ENCODE measurements at regions not wholly inside any gene's neighbourhood (a gene's known extent, or its start where the extent isn't known, plus 50 kb on each side); places are given as distances from the start of the nearest gene placed in this dataset.
"Not testable (repeated sequence)": the region's sequence is repeated elsewhere in the genome, so short reads cannot be mapped to it uniquely, and the experiment has no call there.

DNA sequence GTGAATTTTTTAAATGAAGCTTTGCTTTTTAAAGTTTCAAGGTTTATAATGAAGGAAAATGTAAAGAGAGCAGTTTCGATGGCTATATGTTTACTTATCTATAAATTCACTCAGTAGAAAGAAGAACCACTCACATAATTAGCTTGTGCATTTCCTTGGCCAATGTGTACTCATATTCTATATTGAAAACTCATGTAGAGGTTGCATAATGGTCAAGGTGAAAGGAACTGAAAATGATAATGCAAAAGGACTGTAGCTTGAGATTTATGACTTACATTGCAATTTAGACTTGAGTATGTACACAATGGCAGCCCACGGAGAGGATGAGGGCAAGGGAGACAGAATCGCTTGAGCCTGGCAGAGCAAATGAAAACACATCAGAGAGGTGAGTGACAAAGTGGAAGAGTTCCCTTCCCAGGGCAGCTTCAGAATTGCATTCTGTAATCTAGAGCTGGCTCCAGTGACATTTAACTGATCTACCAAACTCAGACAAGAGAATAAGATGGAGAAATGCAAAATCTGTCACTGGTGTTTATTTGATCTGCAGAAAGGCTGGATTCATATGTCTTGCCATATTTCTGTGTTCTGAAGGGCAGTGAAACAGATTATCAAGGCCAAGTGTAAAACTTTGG lies 191.8 kb downstream of the TMEM200A start:
- DNase-seq (ENCODE audit: low read depth in 2 of 2) = no peak

DNA sequence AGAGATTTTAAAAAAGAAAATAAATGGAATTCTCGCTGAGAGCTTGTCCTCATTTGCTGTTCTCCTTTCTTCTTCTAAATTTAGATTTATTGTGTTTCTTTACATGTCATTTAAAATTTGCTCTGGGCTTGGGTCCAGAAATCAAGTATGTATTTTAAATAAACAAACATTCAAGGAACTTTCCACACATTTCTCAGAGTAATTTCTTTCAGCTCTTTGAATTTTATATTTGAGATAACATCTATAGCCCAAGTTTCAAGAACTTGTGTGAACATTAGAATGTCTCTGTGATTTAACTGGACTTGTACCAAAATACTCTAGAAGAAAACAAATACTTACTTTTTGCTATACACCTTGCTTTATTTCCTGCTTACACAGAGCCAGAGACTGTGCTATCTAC lies 192.3 kb downstream of the TMEM200A start:
- no peak for DNase-seq (ENCODE audit: low read depth in 2 of 2)

DNA sequence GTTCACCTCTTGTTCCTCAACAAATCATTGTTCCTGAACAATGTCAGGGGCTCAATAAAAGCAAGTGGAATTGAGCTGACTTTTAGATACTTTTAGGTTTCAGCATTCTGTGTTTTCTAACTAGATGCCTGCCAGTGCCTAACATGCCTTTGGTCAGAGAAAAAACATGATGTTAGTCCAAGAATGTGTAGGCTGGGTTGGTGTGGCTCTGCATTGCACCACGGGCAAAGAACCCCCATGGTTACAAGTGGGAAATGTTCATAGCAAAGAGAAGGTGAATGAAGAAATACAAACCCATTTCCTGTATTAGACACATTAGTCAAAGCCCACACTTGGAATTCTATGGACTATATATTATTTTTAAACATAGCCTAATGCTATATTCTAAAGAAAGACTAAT lies 193.3 kb downstream of the TMEM200A start:
- no peak for DNase-seq (ENCODE audit: low read depth in 2 of 2)

GRCh38 chr6:130560231-130560630 lies 194.4 kb downstream of the TMEM200A start:
- no peak for DNase-seq (ENCODE audit: low read depth in 2 of 2)

- not testable (repeated sequence) for DNase-seq (ENCODE audit: low read depth in 2 of 2)
Measured at GRCh38 chr6:130561159-130561558, 195.3 kb downstream of the TMEM200A start.

DNA sequence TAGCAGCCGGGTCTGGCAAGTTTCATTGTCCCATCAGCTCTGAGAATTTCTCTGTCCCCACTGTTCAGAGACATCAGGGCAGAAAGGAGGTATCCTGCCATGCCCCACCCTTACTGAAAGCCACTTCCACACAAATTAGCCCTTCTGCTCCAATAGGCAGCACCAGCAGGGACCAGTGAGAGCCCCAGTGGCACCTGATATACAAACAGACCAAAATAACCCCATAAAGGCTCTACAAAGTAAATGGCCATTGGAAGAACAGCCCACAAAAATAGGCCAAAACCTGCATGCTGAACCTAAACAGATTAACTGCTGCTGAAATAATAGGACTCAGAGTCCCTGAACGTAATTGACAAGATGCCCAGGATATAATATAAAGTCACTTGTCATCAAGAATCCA lies 199.9 kb downstream of the TMEM200A start:
- no peak for DNase-seq (ENCODE audit: low read depth in 2 of 2)

DNA sequence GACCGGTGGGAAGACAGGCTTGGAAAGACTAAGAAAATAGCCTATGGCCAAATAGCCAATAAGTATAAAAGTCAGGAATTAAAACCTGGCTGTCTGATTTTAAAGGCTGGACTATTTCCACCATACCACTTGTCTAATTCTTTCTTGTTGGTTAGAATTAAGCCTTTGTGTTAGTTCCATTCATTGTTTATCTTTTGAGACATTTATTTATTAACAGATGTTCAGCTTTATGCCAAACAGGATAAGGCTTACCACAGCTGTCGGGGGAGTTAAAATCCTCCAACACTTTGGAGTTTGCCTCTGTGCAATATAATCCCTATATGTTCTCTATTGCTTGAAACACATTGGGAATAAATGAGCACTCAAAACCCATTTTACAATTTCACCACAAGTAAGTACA lies 208.3 kb downstream of the TMEM200A start:
- no peak for DNase-seq (ENCODE audit: low read depth in 2 of 2)

GRCh38 chr6:130575557-130575956 lies 209.7 kb downstream of the TMEM200A start:
- no peak for DNase-seq (ENCODE audit: low read depth in 2 of 2)

GRCh38 chr6:130575971-130576370 lies 210.2 kb downstream of the TMEM200A start:
- no peak for DNase-seq (ENCODE audit: low read depth in 2 of 2)

DNA sequence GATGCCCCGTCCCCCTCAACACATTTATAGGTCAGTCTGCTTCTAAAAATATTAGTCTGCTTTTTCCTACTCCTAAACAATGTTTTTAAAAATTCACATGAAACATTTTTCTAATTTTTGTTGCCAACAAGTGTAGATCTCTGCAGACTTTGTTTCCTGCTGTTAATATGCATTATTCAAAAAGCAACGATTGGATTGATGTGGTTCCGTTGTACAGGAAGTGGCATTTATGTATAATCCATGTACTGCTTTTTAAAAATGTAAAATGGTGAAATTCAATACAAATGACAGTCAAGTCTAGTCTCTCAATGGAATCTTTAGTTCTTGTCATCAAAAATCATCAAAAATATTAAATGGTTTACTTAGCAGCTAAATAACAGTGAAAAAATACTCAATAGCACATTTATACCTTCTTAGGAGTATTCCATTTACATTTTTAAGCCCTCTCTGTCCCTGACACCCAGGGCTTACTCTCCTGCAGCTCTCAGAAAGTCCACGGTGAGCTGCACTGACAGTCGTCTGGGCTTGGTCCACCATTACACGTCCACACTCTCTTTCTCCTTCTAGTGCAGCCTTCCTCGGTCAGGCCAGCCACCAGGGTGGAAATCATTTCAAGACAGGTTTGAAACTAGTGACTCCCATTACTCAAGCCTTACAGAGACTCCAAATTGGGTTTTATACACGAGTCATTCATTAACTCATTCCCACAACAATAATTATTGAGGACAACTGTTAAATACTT lies 211.5 kb downstream of the TMEM200A start:
- DNase-seq (ENCODE audit: low read depth in 2 of 2) = no peak

GRCh38 chr6:130578713-130579112 lies 212.9 kb downstream of the TMEM200A start:
- no peak for DNase-seq (ENCODE audit: low read depth in 2 of 2)

DNA sequence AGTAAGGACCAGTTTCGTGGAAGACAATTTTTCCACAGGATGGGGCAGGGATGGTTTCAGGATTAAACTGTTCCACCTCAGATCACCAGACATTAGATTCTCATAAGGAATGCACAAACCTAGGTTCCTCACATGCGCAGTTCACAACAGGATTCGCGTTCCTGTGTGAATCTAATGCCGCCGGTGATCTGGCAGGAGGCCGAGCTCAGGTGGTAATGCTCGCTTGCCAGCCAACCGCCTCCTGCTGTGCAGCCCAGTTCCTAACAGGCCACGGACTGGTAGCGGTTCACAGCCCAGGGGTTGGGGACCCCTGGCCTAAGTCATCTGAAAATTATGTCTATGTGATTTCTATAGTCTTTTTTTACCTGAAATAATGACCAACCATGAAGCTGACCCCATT lies 217.5 kb downstream of the TMEM200A start:
- no peak for DNase-seq (ENCODE audit: low read depth in 2 of 2)

DNA sequence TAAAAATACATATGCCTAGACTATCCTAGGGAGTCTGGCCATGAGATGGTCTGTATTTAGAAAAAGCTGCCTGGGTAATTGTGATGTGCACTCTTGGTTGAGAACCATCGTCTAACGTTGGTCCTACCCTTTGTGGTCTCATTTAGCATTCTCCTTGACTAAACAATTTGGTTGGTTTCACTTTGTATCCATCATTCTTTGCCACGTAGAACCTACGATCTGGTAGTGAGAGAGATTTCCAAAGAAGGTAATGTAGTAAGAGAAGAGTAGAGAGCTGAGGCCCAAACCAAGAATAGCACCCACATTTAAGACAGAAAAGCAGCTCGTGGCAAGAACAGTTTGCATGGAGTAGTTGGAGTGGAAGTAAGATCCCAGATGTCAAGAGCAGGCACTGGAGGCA lies 219.8 kb downstream of the TMEM200A start:
- DNase-seq (ENCODE audit: low read depth in 2 of 2) = no peak

- DNase-seq (ENCODE audit: low read depth in 2 of 2) = peak; percentile 81 to 86
Measured at GRCh38 chr6:130587778-130588520, 222.1 kb downstream of the TMEM200A start.

DNA sequence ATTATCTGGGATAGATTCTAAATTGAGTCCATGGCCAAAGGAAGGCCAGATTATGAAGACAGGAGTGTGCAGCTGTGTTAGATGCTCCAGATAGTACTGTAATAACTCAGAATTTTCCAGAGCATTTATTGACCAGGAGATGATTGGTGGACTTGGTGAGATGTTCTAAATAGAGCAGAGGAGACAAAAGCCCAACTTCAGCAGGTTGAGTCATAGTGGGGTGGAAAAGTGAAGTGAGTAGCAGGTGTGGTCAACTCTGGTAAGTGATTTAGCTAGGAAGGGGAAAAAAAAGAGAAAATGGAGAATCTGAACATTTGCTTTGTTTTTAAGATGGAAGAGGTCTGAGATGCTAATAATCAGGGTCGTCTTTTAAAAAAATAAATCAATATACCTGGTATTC lies 227.4 kb downstream of the TMEM200A start:
- no peak for DNase-seq (ENCODE audit: low read depth in 2 of 2)

GRCh38 chr6:130593948-130594347 lies 228.1 kb downstream of the TMEM200A start:
- no peak for DNase-seq (ENCODE audit: low read depth in 2 of 2)

- DNase-seq (ENCODE audit: low read depth in 2 of 2) = peak; percentile 33 to 38
Measured at GRCh38 chr6:130598021-130598989, 228.9 kb upstream of the SMLR1 start.

- peak; percentile 81 to 85 for DNase-seq (ENCODE audit: low read depth in 2 of 2)
Measured at GRCh38 chr6:130600880-130601341, 226.3 kb upstream of the SMLR1 start.

GRCh38 chr6:130602151-130602770 lies 224.9 kb upstream of the SMLR1 start:
- DNase-seq (ENCODE audit: low read depth in 2 of 2) = peak; percentile 90 to 92

DNA sequence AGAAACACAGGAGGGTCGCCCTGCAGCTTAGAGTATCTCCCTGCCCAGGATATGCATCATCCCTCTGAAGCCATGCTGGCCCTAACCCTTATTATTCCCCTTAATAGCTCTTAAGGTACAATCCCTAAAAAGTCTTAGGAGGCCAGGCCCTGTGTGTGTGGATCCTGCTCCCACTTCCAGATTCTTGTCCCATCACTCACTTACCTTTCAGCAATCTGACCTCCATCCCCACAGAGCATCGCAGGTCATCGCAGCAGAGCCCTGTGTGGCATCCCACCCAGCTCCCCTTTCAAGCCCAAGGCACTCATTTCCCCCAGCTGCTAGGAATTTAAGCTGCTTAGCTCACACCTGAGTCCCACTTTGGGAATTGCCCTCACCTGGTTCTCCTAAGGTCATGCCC lies 223.8 kb upstream of the SMLR1 start:
- DNase-seq (ENCODE audit: low read depth in 2 of 2) = no peak

GRCh38 chr6:130604841-130605399 lies 222.3 kb upstream of the SMLR1 start:
- DNase-seq (ENCODE audit: low read depth in 2 of 2) = no peak
